Natural killer cell (primary cell): ENCODE measurements at regions not wholly inside any gene's neighbourhood (a gene's known extent, or its start where the extent isn't known, plus 50 kb on each side); places are given as distances from the start of the nearest gene placed in this dataset.

Source experiments
- ATAC-seq, 3 donors: fragments of 150-1000 bp in 2 of 3; fragments of 200-7000 bp in 1 of 3; cut with Tn5 transposase; 1 replicate in 1 of 3; 2 replicates in 2 of 3; pipeline ENCODE4 v1.10.0; 2021; ENCODE audit warnings: mild to moderate bottlenecking in 2 of 3, moderate library complexity in 2 of 3
- DNase-seq, 2 donors: peaks; one replicate each; pipeline versions ENCODE4 v3.0.0 to v3.0.0-alpha.2; 2013 to 2021; ENCODE audit warnings: mixed read lengths in 1 of 2
- H3K27ac ChIP-seq: one replicate; pipeline ENCODE4 v1.5.1; 2013; ENCODE audit warnings: mild to moderate bottlenecking, low read length
- H3K27me3 ChIP-seq: one replicate; pipeline ENCODE4 v1.6.1; 2013; ENCODE audit warnings: low read length; ENCODE audit not compliant: control insufficient read depth, insufficient read depth
- H3K36me3 ChIP-seq: one replicate; pipeline ENCODE4 v1.6.1; 2013; ENCODE audit warnings: low read length; ENCODE audit not compliant: control insufficient read depth, insufficient read depth
- H3K4me1 ChIP-seq: one replicate; pipeline ENCODE4 v1.6.1; 2013; ENCODE audit warnings: low read length; ENCODE audit not compliant: control insufficient read depth, insufficient read depth
- H3K4me3 ChIP-seq: one replicate; pipeline ENCODE4 v1.5.1; 2013; ENCODE audit warnings: low read length
- H3K9me3 ChIP-seq: one replicate; pipeline ENCODE4 v1.6.1; 2013; ENCODE audit warnings: low read length; ENCODE audit not compliant: control insufficient read depth, insufficient read depth
- H3K27ac Mint-ChIP-seq, 2 donors: one replicate each; pipeline ENCODE4 v1.8.0; 2022; ENCODE audit warnings: mild to moderate bottlenecking in 2 of 2, mixed read lengths in 2 of 2, moderate library complexity in 1 of 2
- H3K27me3 Mint-ChIP-seq, 2 donors: one replicate each; pipeline ENCODE4 v1.8.0; 2022; ENCODE audit warnings: low read depth in 2 of 2, mixed read lengths in 2 of 2
- H3K36me3 Mint-ChIP-seq: one replicate; pipeline ENCODE4 v1.8.0; 2022; ENCODE audit warnings: mixed read lengths
- H3K4me1 Mint-ChIP-seq, 2 donors: one replicate each; pipeline ENCODE4 v1.8.0; 2022; ENCODE audit warnings: mixed read lengths in 2 of 2
- H3K4me3 Mint-ChIP-seq: one replicate; pipeline ENCODE4 v1.8.0; 2022; ENCODE audit warnings: mild to moderate bottlenecking, moderate library complexity, mixed read lengths
- H3K9me3 Mint-ChIP-seq, 2 donors: one replicate each; pipeline ENCODE4 v1.8.0; 2022; ENCODE audit warnings: mixed read lengths in 2 of 2
- WGBS: methylation state at CpG from one replicate; pipeline ENCODE4 v1.1.7; 2013; ENCODE audit warnings: missing lambda C conversion rate; ENCODE audit not compliant: insufficient coverage; 5-methylcytosine and 5-hydroxymethylcytosine counted together
- intact Hi-C: fragments of 100-400 bp; cut with micrococcal nuclease; formaldehyde crosslinking; loops from one replicate; pipeline ENCODE4 v1.14.2; 2022
- TF ChIP-seq, protein P1 (sequence below): fragments of 200-600 bp; IDR thresholded peaks from one replicate; pipeline ENCODE4 v1.8.0; 2022; ENCODE audit warnings: antibody characterized with exemption

DNA sequence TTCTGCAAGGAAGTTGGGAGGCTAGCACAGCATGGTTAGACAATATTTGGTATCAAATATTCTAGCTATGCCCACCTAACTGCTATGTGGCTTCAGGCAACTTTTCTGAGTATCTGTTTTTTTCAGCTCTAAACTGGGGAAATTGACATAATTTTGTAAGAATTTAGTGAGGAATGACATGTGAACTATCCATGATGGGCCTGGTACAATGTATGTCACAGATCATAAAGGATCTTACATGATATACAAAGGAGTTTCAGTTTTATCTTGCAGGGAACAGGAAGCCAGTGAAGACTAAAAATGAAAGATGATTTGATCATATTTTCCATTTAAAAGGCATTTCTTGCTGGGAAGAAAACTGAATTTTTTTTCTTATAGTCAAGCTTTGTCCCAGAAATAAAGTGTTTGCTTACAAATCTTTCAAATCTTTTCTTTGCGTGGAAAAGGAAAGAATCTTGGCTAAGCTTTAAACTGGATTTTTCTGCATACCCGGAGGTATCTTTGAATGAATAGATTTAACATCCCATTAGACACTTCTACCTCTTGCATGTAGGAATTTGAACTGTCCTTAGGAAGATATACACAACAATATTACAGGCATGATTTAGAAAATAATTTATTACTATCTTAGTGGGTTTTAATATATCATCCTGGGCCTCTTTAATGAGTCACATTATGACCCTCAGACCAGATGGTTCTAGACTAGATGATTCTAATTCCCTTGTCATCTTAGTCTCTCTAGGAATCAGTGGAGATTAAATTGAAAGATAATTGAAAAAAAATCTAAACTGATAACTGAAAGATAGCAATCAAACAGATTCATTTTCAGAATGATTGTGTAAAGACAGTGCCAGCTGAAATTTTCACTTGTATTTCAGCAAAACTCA is 436.0 kb upstream of the THBS1 start:
- TF ChIP-seq, protein P1, sequence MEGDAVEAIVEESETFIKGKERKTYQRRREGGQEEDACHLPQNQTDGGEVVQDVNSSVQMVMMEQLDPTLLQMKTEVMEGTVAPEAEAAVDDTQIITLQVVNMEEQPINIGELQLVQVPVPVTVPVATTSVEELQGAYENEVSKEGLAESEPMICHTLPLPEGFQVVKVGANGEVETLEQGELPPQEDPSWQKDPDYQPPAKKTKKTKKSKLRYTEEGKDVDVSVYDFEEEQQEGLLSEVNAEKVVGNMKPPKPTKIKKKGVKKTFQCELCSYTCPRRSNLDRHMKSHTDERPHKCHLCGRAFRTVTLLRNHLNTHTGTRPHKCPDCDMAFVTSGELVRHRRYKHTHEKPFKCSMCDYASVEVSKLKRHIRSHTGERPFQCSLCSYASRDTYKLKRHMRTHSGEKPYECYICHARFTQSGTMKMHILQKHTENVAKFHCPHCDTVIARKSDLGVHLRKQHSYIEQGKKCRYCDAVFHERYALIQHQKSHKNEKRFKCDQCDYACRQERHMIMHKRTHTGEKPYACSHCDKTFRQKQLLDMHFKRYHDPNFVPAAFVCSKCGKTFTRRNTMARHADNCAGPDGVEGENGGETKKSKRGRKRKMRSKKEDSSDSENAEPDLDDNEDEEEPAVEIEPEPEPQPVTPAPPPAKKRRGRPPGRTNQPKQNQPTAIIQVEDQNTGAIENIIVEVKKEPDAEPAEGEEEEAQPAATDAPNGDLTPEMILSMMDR = no peak
- no peak overlapping the region for H3K27ac Mint-ChIP-seq
- no peaks in the 10 kb centered on the region for H3K36me3 ChIP-seq
- H3K9me3 Mint-ChIP-seq = no peaks in the 10 kb centered on the region
- no peak overlapping the region for H3K4me3 Mint-ChIP-seq
- H3K4me1 ChIP-seq = no peaks in the 10 kb centered on the region
- H3K36me3 Mint-ChIP-seq = no peaks in the 10 kb centered on the region
- intact Hi-C loops = no loop called here
- no CpG with 5 or more reads among the region's 2 CpGs for WGBS
- H3K27me3 ChIP-seq = no peaks in the 10 kb centered on the region
- no peak for DNase-seq
- no peak overlapping the region for H3K27ac ChIP-seq
- H3K4me1 Mint-ChIP-seq = no peaks in the 10 kb centered on the region
- no peaks in the 10 kb centered on the region for H3K9me3 ChIP-seq
- peaks cover 0 to 11% of the 10 kb centered on the region in 2 donors for H3K27me3 Mint-ChIP-seq
- no peak overlapping the region for H3K4me3 ChIP-seq
- no peak for ATAC-seq

DNA sequence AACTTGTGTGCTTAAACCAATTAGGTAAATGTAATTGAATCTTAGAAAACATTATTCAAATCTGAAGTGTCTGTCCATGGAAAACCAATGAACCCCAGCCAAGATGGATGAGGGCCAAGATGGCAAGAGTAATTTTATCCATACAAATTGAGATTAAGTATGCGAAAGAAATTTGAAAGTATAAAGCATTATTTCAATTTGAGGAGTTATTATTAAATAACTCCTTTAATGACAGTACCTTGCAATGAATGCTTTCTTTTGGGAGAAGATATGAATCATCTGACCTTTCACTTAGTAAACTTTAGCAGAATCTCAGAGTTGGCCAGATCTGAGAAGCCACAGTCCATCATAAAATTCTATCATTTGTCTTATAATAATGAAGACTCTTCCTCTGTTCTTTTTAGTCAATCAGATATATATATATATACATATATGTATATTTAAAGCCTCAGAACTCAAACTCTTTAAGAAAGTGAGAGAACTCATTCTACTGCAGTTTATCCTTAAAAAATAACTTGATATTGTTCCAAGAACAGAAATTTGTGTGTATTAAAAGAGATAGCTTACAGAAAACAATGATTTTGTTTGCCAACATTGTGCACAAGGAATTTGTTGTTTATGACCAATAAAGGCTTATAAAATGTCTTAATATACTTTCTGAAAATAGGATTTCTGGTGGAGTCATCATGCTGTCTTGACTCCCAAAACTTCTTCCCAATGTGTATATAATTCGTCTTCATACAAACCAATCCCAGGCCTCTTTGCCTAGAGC is 434.8 kb upstream of the THBS1 start:
- Histone ChIP-seq H3K36me3 (no peaks in the 10 kb centered on the region), H3K27me3 (no peaks in the 10 kb centered on the region), H3K9me3 (no peaks in the 10 kb centered on the region), H3K4me1 (no peaks in the 10 kb centered on the region), H3K4me3 (no peak overlapping the region), H3K27ac (no peak overlapping the region)
- DNase-seq = no peak
- no peak overlapping the region for H3K27ac Mint-ChIP-seq
- no CpG with 5 or more reads among the region's 2 CpGs for WGBS
- no peaks in the 10 kb centered on the region for H3K9me3 Mint-ChIP-seq
- H3K4me1 Mint-ChIP-seq = no peaks in the 10 kb centered on the region
- no peaks in the 10 kb centered on the region for H3K36me3 Mint-ChIP-seq
- no peak for ATAC-seq
- TF ChIP-seq, protein P1 = no peak
- peaks cover 0 to 10% of the 10 kb centered on the region in 2 donors for H3K27me3 Mint-ChIP-seq
- no peak overlapping the region for H3K4me3 Mint-ChIP-seq
- intact Hi-C loops = no loop called here

DNA sequence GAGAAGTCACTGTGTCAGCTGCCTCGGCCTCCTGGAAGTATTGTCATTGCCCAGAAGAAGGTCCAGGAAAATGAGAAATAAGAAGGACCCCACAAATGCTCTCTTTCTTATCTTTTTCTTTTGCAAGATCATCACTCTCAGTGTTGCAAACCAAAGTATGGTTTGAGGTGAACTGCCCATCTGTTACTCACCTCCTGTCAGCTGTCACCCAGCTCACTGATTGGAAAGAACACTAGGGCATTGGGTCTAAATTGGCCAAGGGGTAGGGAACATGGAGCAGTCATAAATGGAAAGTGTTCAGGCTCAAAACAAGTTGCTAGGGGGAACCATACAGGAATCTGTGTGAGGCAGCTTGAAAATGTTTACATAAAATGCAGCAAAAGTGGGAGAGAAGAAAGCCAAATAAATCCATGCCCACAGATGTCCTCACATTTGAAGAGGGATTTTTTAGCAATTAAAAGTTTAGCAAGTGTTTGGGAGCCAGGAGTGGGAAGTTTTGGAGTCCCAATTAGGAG is 431.2 kb upstream of the THBS1 start:
- Mint-ChIP-seq H3K9me3 (no peaks in the 10 kb centered on the region), H3K4me1 (no peaks in the 10 kb centered on the region), H3K4me3 (no peak overlapping the region), H3K27ac (no peak overlapping the region), H3K36me3 (no peaks in the 10 kb centered on the region), H3K27me3 (peaks cover 10 to 19% of the 10 kb centered on the region in 2 donors)
- Histone ChIP-seq H3K27me3 (no peaks in the 10 kb centered on the region), H3K4me3 (no peak overlapping the region), H3K4me1 (no peaks in the 10 kb centered on the region), H3K36me3 (no peaks in the 10 kb centered on the region), H3K27ac (no peak overlapping the region), H3K9me3 (no peaks in the 10 kb centered on the region)
- no peak for DNase-seq
- intact Hi-C loops = no loop called here
- 88% methylated on average over 1 of the region's 1 CpG for WGBS
- ATAC-seq = no peak
- TF ChIP-seq, protein P1 = no peak
